CD4-positive, alpha-beta T cell treated with Interleukin-4 for 4 hours (primary cell): ENCODE measurements at regions not wholly inside any gene's neighbourhood (a gene's known extent, or its start where the extent isn't known, plus 50 kb on each side); places are given as distances from the start of the nearest gene placed in this dataset.

Experiments used
- DNase-seq: peaks from one replicate; pipeline ENCODE4 v3.0.0-alpha.2; 2020

DNA sequence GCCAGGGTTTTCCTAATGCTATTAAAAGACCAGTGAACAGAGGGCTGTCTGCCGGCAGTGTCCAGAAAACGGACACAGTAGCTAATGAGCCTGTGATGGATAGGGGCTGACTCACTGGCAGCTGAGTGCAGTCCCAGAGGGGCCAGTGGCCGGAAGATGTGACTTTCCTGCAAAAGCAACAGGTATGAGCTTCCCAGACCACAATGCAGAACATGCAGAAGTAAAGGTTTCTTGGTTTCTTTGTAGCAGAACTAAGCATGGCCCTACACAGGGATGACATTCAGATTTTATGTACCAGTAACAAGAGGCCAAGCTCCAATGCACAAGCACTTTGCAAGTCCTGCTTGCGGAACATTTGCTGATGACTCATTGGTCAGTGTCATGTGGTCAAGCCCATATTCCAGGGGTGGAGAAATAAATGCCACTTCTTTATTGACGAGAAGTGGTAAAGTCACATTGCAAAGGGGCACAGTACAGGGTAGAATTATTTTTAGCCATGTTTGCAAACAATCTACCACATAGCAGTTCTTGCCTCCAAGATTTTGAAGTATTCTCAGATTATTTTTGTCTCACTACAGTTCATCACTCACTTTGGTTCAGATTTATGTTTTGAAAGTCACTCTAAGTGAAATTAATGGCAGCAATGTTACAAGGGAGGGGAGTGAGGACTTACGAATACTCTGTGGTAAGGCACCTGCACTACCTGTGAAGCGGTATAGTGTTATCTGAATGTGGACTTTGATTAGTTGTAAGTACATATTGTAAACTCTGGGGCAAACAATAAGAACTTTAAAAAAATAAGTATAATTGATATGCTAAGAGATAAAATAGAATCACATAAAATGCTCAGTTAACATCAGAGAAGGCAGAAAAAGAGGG is 263.3 kb downstream of the ABHD5 start:
- DNase-seq, result no peak

DNA sequence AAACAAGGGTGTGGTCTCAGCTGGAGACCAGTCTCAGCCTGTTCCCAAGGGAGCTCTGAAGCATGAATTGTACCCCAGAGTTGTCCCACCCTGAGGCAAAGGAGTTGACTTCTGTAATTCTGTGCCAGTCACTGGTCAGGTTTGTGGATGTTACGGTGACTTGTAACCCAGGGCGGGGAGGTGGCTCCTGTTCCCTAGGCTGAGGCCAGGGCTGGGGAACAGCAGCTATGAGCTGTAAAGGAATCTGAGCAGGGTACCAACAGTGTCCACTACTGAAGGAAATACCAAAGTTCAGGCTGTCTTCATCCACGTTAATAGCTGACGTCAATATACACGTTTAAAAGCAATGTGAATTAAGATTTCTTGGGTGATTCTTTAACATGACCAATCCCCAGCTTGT is 266.2 kb downstream of the ABHD5 start:
- no peak for DNase-seq

GRCh38 chr3:43957553-43957952 is 266.8 kb downstream of the ABHD5 start:
- no peak for DNase-seq

- DNase-seq, result no peak
Measured at GRCh38 chr3:43958005-43958770, 267.4 kb downstream of the ABHD5 start.

DNA sequence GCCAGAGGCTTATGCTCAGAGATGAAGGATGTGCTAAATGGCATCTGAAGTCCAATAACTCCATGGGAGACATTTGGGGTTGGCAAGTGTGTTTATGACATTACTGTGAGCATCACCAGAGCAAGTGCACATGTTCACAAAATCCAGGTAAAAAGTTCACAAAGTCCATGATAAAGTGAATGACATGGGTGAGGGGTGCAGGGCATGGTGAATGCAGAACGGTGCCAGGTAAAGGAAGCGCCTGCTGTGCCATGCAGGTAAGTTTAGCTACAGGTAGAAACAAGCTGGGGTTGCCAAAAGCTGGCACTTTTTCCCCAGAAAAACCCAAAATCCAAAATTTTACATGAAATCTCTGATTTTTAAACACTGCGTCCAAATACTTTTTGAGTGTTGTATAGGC is 268.2 kb downstream of the ABHD5 start:
- no peak for DNase-seq

- no peak for DNase-seq
Measured at GRCh38 chr3:43959498-43960447, 269.0 kb downstream of the ABHD5 start.

GRCh38 chr3:43960448-43960840 is 269.7 kb downstream of the ABHD5 start:
- DNase-seq, result no peak

- no peak for DNase-seq
Measured at GRCh38 chr3:43962043-43962442, 271.3 kb downstream of the ABHD5 start.

DNA sequence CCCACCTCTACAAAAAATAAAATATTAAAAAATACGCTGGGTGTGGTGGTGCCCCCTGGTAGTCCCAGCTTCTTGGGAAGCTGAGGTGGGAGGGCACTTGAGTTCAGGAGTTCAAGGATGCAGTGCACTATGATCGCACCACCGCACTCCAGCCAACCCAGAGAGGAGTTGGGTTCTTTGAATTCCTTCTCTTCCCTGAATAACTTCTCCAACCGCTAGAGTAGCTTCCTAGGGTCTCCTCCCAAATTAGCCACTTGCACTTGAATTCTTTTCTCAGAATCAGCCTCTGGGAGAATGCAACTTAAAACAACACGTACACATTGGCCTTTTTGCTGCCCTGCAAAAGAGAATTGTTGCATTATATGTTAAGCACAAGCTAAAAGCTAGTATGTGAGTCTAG is 272.5 kb downstream of the ABHD5 start:
- no peak for DNase-seq

- no peak for DNase-seq
Measured at GRCh38 chr3:43964640-43965039, 273.9 kb downstream of the ABHD5 start.

- DNase-seq, result no peak
Measured at GRCh38 chr3:43965656-43966055, 274.9 kb downstream of the ABHD5 start.

GRCh38 chr3:43966126-43966525 is 275.4 kb downstream of the ABHD5 start:
- no peak for DNase-seq

- no peak for DNase-seq
Measured at GRCh38 chr3:43966530-43966929, 275.2 kb upstream of the TOPAZ1 start.

DNA sequence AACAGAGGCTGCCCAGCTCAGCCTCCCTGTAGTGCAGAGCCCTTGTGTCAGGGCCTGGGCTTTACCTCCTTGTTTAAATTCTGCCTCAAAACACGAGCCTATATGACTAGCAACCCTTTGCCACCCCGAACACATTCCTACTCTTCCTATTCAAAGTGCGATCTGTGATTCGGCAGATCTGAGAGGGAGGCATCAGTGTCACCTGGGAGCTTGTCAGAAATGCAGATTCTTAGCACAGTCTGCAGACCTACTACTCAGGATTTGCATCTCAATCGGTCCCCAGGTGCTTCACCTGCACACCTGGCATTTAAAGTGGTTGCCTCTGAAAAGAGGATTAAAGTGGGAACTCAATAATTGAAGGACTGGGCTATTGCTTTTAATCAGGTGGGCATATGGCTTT is 273.2 kb upstream of the TOPAZ1 start:
- DNase-seq, result no peak

- no peak for DNase-seq
Measured at GRCh38 chr3:43969944-43970343, 271.7 kb upstream of the TOPAZ1 start.

GRCh38 chr3:43970351-43970750 is 271.3 kb upstream of the TOPAZ1 start:
- no peak for DNase-seq

GRCh38 chr3:43970920-43971319 is 270.8 kb upstream of the TOPAZ1 start:
- no peak for DNase-seq

GRCh38 chr3:43971486-43971885 is 270.2 kb upstream of the TOPAZ1 start:
- no peak for DNase-seq

- no peak for DNase-seq
Measured at GRCh38 chr3:43978708-43979107, 263.0 kb upstream of the TOPAZ1 start.

DNA sequence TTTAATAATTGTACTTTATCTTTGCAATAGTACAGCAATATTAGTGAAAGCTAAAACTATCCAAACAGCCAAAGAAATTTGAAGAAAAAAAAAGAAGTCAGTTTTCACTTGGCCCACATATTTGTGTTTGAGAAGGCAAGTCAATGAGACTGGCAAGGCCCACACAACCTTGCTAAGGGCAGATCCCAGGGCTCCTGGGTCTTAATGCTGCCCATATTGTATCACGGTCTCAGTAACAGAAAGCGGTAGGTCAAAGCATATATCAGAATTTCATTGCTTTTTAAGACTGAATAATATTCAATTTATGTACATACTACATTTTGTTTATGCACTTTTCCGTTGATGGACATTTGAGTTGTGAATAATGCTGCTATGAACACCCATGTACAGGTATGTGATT is 262.0 kb upstream of the TOPAZ1 start:
- DNase-seq, result no peak

DNA sequence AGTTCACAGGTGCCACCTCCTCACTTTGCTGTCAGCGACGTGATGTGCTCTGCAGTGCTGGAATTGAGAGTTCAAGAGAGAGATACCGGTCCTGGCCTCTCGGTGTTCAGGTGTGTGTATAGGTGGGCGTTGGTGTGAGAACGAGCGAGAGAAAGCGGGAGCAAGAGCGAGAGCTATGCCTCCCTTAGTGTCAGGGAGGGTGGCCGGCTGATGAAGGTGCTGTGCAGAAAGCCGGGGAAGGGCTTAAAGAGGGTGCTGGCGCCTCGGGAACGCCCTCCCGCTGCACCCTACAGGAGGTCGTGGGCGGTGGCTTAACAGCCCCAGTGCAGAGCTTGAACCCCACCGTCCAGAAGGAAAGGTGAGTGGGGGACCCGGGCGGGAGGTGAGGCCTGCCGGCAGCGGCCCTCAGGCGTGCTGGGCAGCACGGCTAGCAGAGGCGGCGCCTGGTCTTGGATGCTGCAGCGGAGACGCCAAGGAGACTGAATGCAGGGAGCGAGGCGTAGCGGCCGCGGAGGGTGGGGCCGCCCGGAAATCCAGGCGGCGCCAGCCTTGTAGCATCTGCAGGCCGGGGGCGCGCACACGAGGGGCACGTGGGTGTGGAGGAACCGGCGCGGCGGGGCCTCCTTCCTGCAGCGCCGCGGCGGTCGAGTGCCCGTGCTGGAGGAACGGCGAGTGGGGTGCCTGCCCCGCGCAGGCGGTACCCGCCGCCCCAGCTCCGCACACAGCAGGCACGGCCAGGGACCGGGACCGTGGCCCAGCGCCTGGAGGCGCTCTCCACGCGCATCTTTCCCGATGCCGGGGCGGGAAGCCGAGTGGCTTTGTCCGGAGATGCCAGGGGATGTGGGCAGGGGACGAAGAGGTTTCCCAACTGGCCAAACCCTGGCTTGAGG is 246.8 kb upstream of the TOPAZ1 start:
- no peak for DNase-seq
